Adrenal gland (tissue), 9 donors: ENCODE measurements at regions not wholly inside any gene's neighbourhood (a gene's known extent, or its start where the extent isn't known, plus 50 kb on each side); places are given as distances from the start of the nearest gene placed in this dataset.

Experiments
- DNase-seq, 7 donors: peaks; one replicate each; pipeline ENCODE4 v3.0.0-alpha.2; 2019 to 2020
- H3K27ac ChIP-seq, 5 donors: fragments of 200-600 bp; sonication (generic) in 4 of 5; 1 replicate in 3 of 5; 2 replicates in 2 of 5; pipeline versions ENCODE4 v1.5.1 to v1.8.0; 2016 to 2020; ENCODE audit warnings: mild to moderate bottlenecking in 1 of 5
- H3K27me3 ChIP-seq: fragments of 200-600 bp; 2 replicates; pipeline ENCODE4 v1.8.0; 2021
- H3K36me3 ChIP-seq, 2 donors: fragments of 200-600 bp; replicated peaks in 1 of 2; 1 replicate in 1 of 2; 2 replicates in 1 of 2; pipeline versions ENCODE4 v1.5.1 to v1.8.0; 2018 to 2022
- H3K4me1 ChIP-seq, 2 donors: fragments of 200-600 bp; replicated peaks in 1 of 2; 1 replicate in 1 of 2; 2 replicates in 1 of 2; pipeline versions ENCODE4 v1.5.1 to v1.8.0; 2018 to 2021
- H3K4me3 ChIP-seq, 4 donors: fragments of 200-600 bp; sonication (generic) in 3 of 4; one replicate each; pipeline ENCODE4 v1.5.1; 2016 to 2018
- H3K9me3 ChIP-seq, 3 donors: fragments of 200-600 bp; sonication (generic) in 1 of 3; replicated peaks in 1 of 3; 1 replicate in 2 of 3; 2 replicates in 1 of 3; pipeline versions ENCODE4 v1.5.1 to v1.8.0; 2016 to 2021
- POLR2A ChIP-seq, 2 donors: fragments of 450-650 bp; IDR thresholded peaks; one replicate each; pipeline ENCODE4 v1.6.1; 2017; ENCODE audit warnings: antibody characterized with exemption in 2 of 2, mild to moderate bottlenecking in 2 of 2, moderate library complexity in 1 of 2
- WGBS, 4 donors: extraction: QIAGEN DNeasy Blood & Tissue Kit in 2 of 4; methylation state at CpG; one replicate each; pipeline versions ENCODE4 v1.1.5 to v1.1.7; 2013 to 2017; 5-methylcytosine and 5-hydroxymethylcytosine counted together
- intact Hi-C, 2 donors: fragments of 100-400 bp; cut with DNase I; formaldehyde crosslinking; loops; one replicate each; pipeline versions ENCODE4 v1.14.1 to v1.15.0; 2022 to 2023
- TF ChIP-seq, protein P1 (sequence below), 6 experiments: fragments of 450-650 bp in 4 of 6; fragments of 200-600 bp in 2 of 6; sonication (generic) in 1 of 6; IDR thresholded peaks; 1 replicate in 5 of 6; 2 replicates in 1 of 6; pipeline versions ENCODE4 v1.5.1 to v1.8.0; 2016 to 2021; ENCODE audit warnings: antibody characterized with exemption in 6 of 6, mild to moderate bottlenecking in 2 of 6, moderate library complexity in 1 of 6
- donor health status: healthy with polysubstance abuse.
- donor health status: Bipolar disorder and iron deficiency.
- donor health status: DM: yes; HTN: yes; CAD: no.
- donor health status: DM: no; HTN: no; CAD: no.
- donor health status: DM: no; HTN: no; CAD: no.

DNA sequence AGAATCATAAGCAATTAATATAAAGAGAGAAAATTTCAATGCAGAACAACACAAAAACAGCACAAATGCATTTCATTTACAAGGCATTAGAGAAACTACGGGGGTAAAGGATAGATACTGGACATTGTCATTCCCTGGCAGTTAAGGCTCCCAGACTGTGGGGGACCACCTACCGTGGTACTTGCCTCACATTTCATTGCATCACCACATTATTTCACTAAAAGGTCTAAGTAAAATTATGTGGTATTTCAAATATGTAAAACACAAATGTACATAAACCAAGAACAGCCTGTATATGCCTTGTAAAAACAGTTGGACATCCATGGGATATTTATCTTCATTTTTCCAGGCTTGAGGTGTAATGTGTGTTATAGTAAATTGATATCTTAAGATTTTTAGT lies 571.2 kb upstream of the ZNF462 start:
- Histone ChIP-seq H3K9me3 (no peaks in the 10 kb centered on the region), H3K4me1 (peaks cover 3 to 10% of the 10 kb centered on the region in 2 donors), H3K27me3 (no peaks in the 10 kb centered on the region), H3K4me3 (no peak overlapping the region), H3K27ac (no peak overlapping the region), H3K36me3 (no peaks in the 10 kb centered on the region)
- WGBS, 4 donors = 69 to 88% (median 82%) methylated on average over 2 of the region's 2 CpGs
- intact Hi-C loops = no loop called here
- TF ChIP-seq, protein P1, sequence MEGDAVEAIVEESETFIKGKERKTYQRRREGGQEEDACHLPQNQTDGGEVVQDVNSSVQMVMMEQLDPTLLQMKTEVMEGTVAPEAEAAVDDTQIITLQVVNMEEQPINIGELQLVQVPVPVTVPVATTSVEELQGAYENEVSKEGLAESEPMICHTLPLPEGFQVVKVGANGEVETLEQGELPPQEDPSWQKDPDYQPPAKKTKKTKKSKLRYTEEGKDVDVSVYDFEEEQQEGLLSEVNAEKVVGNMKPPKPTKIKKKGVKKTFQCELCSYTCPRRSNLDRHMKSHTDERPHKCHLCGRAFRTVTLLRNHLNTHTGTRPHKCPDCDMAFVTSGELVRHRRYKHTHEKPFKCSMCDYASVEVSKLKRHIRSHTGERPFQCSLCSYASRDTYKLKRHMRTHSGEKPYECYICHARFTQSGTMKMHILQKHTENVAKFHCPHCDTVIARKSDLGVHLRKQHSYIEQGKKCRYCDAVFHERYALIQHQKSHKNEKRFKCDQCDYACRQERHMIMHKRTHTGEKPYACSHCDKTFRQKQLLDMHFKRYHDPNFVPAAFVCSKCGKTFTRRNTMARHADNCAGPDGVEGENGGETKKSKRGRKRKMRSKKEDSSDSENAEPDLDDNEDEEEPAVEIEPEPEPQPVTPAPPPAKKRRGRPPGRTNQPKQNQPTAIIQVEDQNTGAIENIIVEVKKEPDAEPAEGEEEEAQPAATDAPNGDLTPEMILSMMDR (IDR thresholded peaks at IDR 0.05) = no peak
- no peak for DNase-seq

DNA sequence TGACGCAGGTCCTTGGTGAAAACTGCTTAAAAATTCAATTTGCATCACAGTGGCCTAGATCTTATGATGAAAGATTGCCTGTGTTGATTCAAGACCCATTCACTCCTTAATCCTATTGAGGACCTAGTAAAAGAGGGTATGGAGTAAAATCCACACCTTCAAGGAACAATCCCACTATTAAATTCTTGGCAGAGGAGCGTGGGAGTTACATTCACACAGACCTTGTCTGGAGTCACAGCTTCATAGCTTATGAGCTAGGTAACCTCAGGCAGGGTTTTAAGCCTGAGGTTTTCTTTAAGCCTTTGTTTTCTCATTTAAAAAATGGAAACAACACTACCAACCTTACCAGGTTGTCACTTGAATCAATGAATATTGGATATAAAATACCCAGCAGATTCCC lies 566.5 kb upstream of the ZNF462 start:
- no peak overlapping the region for H3K4me3 ChIP-seq
- H3K9me3 ChIP-seq = no peaks in the 10 kb centered on the region
- intact Hi-C loops = no loop called here
- no peak for TF ChIP-seq POLR2A (IDR thresholded peaks at IDR 0.05)
- TF ChIP-seq, protein P1 (IDR thresholded peaks at IDR 0.05) = no peak
- H3K27ac ChIP-seq = no peak overlapping the region
- 83 to 99% (median 94%) methylated on average over 2 of the region's 2 CpGs for WGBS, 4 donors
- no peak for DNase-seq
- H3K27me3 ChIP-seq = no peaks in the 10 kb centered on the region
- no peaks in the 10 kb centered on the region for H3K36me3 ChIP-seq
- H3K4me1 ChIP-seq = no peaks in the 10 kb centered on the region

DNA sequence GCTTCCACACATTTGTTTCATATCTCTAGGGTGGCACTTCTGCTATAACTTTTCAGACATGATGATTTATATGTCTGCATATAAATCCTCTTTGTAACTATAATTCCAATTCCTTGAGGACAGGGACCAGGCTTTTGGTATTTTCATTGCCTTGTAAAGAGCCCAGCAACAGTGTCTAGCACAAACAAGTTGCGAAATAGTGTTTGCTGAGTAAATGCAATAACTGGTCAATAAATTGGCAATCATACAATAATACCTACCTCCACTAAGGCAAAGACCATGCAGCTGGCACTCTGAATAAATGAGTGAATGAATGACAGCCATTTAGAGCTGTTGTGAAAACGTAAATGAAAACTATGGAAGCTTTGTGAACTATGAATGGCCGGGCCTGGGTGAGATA lies 564.0 kb upstream of the ZNF462 start:
- Histone ChIP-seq H3K4me1 (no peaks in the 10 kb centered on the region), H3K4me3 (no peak overlapping the region), H3K36me3 (no peaks in the 10 kb centered on the region), H3K27ac (no peak overlapping the region), H3K27me3 (no peaks in the 10 kb centered on the region), H3K9me3 (no peaks in the 10 kb centered on the region)
- no peak for TF ChIP-seq POLR2A (IDR thresholded peaks at IDR 0.05)
- TF ChIP-seq, protein P1 (IDR thresholded peaks at IDR 0.05) = no peak
- DNase-seq = no peak
- WGBS, 4 donors = 85 to 95% (median 90%) methylated on average over 3 of the region's 3 CpGs
- intact Hi-C loops = no loop called here

DNA sequence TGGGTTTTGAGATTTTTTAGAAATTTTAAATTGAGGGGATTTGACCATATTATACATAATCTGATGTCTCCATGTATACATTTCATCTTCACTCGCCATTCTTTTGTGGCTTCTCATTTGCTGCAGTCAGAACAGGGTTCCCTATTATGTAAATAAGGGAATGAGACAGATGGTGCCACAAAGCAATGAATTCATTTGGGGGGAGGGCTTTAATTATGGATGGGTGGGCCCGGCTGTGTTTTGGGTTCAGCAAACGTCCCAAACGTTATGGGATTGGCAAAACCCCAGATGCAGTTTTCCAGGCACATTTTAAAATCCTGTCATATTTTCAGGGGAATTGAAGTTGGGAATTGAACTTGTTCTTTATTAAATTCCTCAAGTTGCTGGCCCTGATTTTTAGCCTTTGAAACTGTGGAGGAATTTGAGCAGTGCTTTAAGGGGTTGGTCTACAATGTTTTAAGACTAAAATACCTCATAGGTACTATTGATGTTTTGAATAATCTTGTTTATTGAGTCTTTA lies 558.5 kb upstream of the ZNF462 start:
- no peaks in the 10 kb centered on the region for H3K27me3 ChIP-seq
- no peak overlapping the region for H3K27ac ChIP-seq
- H3K9me3 ChIP-seq = no peaks in the 10 kb centered on the region
- 82 to 90% (median 88%) methylated on average over 4 of the region's 4 CpGs for WGBS, 4 donors
- H3K36me3 ChIP-seq = no peaks in the 10 kb centered on the region
- intact Hi-C loops = no loop called here
- TF ChIP-seq, protein P1 (IDR thresholded peaks at IDR 0.05) = no peak
- TF ChIP-seq POLR2A (IDR thresholded peaks at IDR 0.05) = no peak
- no peak for DNase-seq
- no peak overlapping the region for H3K4me3 ChIP-seq
- H3K4me1 ChIP-seq = no peaks in the 10 kb centered on the region
